ENCODE measurements at regions not wholly inside any gene's neighbourhood (a gene's known extent, or its start where the extent isn't known, plus 50 kb on each side); places are given as distances from the start of the nearest gene placed in this dataset.
A peak's percentile ranks its signal among the peaks of the same experiment; 100 is the strongest.

GRCh38 chr9:126228781-126229444 is 97.7 kb upstream of the MVB12B start:
- H3K36me3 ChIP-seq (ENCODE audit: insufficient read depth, low read length): no peaks in the 10 kb centered on the region
- H3K27ac ChIP-seq (ENCODE audit: low read length): peak overlapping the region; percentile 61
- H4K20me1 ChIP-seq (ENCODE audit: insufficient read depth): no peaks in the 10 kb centered on the region
- no peaks in the 10 kb centered on the region for H3K9me3 ChIP-seq (ENCODE audit: low read length)
- peak overlapping the region; percentile 44 for H3K9ac ChIP-seq (ENCODE audit: low read length)
- no peaks in the 10 kb centered on the region for H3F3A ChIP-seq (ENCODE audit: insufficient read depth, low read length, poor library complexity, severe bottlenecking)
- H3K4me2 ChIP-seq (ENCODE audit: low read length): no peak overlapping the region
- no peak overlapping the region for H3K4me3 ChIP-seq (ENCODE audit: low read length)
- TF ChIP-seq SMC3 (conservative IDR thresholded peaks at IDR 0.05; ENCODE audit: poor library complexity): peak; percentile 98
- peak; percentile 51 for TF ChIP-seq MXI1 (conservative IDR thresholded peaks at IDR 0.05; ENCODE audit: poor library complexity, severe bottlenecking)
- TF ChIP-seq POLR2AphosphoS5 (IDR thresholded peaks at IDR 0.05): peak; percentile 29
- TF ChIP-seq RAD21 (conservative IDR thresholded peaks at IDR 0.05): peak; percentile 99
- peak; percentile 55 for TF ChIP-seq EP300 (conservative IDR thresholded peaks at IDR 0.05; ENCODE audit: poor library complexity, severe bottlenecking)
- TF ChIP-seq EZH2 (IDR thresholded peaks at IDR 0.05; ENCODE audit: borderline replicate concordance, insufficient read depth, low read length, poor library complexity, severe bottlenecking): no peak
- TF ChIP-seq, protein P1, sequence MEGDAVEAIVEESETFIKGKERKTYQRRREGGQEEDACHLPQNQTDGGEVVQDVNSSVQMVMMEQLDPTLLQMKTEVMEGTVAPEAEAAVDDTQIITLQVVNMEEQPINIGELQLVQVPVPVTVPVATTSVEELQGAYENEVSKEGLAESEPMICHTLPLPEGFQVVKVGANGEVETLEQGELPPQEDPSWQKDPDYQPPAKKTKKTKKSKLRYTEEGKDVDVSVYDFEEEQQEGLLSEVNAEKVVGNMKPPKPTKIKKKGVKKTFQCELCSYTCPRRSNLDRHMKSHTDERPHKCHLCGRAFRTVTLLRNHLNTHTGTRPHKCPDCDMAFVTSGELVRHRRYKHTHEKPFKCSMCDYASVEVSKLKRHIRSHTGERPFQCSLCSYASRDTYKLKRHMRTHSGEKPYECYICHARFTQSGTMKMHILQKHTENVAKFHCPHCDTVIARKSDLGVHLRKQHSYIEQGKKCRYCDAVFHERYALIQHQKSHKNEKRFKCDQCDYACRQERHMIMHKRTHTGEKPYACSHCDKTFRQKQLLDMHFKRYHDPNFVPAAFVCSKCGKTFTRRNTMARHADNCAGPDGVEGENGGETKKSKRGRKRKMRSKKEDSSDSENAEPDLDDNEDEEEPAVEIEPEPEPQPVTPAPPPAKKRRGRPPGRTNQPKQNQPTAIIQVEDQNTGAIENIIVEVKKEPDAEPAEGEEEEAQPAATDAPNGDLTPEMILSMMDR (IDR thresholded peaks at IDR 0.05; ENCODE audit: poor library complexity, severe bottlenecking): peak; percentile 98
- TF ChIP-seq, protein P2, sequence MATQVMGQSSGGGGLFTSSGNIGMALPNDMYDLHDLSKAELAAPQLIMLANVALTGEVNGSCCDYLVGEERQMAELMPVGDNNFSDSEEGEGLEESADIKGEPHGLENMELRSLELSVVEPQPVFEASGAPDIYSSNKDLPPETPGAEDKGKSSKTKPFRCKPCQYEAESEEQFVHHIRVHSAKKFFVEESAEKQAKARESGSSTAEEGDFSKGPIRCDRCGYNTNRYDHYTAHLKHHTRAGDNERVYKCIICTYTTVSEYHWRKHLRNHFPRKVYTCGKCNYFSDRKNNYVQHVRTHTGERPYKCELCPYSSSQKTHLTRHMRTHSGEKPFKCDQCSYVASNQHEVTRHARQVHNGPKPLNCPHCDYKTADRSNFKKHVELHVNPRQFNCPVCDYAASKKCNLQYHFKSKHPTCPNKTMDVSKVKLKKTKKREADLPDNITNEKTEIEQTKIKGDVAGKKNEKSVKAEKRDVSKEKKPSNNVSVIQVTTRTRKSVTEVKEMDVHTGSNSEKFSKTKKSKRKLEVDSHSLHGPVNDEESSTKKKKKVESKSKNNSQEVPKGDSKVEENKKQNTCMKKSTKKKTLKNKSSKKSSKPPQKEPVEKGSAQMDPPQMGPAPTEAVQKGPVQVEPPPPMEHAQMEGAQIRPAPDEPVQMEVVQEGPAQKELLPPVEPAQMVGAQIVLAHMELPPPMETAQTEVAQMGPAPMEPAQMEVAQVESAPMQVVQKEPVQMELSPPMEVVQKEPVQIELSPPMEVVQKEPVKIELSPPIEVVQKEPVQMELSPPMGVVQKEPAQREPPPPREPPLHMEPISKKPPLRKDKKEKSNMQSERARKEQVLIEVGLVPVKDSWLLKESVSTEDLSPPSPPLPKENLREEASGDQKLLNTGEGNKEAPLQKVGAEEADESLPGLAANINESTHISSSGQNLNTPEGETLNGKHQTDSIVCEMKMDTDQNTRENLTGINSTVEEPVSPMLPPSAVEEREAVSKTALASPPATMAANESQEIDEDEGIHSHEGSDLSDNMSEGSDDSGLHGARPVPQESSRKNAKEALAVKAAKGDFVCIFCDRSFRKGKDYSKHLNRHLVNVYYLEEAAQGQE (IDR thresholded peaks at IDR 0.05; ENCODE audit: borderline replicate concordance): no peak
- TF ChIP-seq TAF1 (IDR thresholded peaks at IDR 0.05; ENCODE audit: low read depth): no peak
- H2AFZ ChIP-seq (ENCODE audit: low read depth, low read length): peak overlapping the region; percentile 42
- no peaks in the 10 kb centered on the region for H3K9me2 ChIP-seq (ENCODE audit: insufficient read depth, low read length)
- no peaks in the 10 kb centered on the region for H3K79me2 ChIP-seq (replicated peaks; ENCODE audit: insufficient read depth, low read length)
- H3K27me3 ChIP-seq (ENCODE audit: insufficient read depth, low read depth, low read length): no peaks in the 10 kb centered on the region

- Histone ChIP-seq H3K79me2 (replicated peaks; ENCODE audit: insufficient read depth, low read length) (no peaks in the 10 kb centered on the region), H3K9me2 (ENCODE audit: insufficient read depth, low read length) (no peaks in the 10 kb centered on the region), H2AFZ (ENCODE audit: low read depth, low read length) (no peak overlapping the region), H4K20me1 (ENCODE audit: insufficient read depth) (no peaks in the 10 kb centered on the region), H3K4me3 (ENCODE audit: low read length) (no peak overlapping the region), H3K36me3 (ENCODE audit: insufficient read depth, low read length) (no peaks in the 10 kb centered on the region), H3K4me2 (ENCODE audit: low read length) (no peak overlapping the region), H3K27ac (ENCODE audit: low read length) (no peak overlapping the region), H3K27me3 (ENCODE audit: insufficient read depth, low read depth, low read length) (no peaks in the 10 kb centered on the region), H3F3A (ENCODE audit: insufficient read depth, low read length, poor library complexity, severe bottlenecking) (no peaks in the 10 kb centered on the region), H3K9me3 (ENCODE audit: low read length) (no peaks in the 10 kb centered on the region), H3K9ac (ENCODE audit: low read length) (no peak overlapping the region)
- TF ChIP-seq EP300 (conservative IDR thresholded peaks at IDR 0.05; ENCODE audit: poor library complexity, severe bottlenecking) (no peak), RAD21 (conservative IDR thresholded peaks at IDR 0.05) (no peak), POLR2AphosphoS5 (IDR thresholded peaks at IDR 0.05) (no peak), SMC3 (conservative IDR thresholded peaks at IDR 0.05; ENCODE audit: poor library complexity) (no peak), TAF1 (IDR thresholded peaks at IDR 0.05; ENCODE audit: low read depth) (no peak), MXI1 (conservative IDR thresholded peaks at IDR 0.05; ENCODE audit: poor library complexity, severe bottlenecking) (no peak), EZH2 (IDR thresholded peaks at IDR 0.05; ENCODE audit: borderline replicate concordance, insufficient read depth, low read length, poor library complexity, severe bottlenecking) (no peak)
- TF ChIP-seq, protein P2 (IDR thresholded peaks at IDR 0.05; ENCODE audit: borderline replicate concordance): no peak
- TF ChIP-seq, protein P1 (IDR thresholded peaks at IDR 0.05; ENCODE audit: poor library complexity, severe bottlenecking): no peak
These were observed 97.1 kb upstream of the MVB12B start for GRCh38 chr9:126229501-126229900.
